Trophoblast cell (in vitro differentiated cells and primary cell): ENCODE measurements at regions not wholly inside any gene's neighbourhood (a gene's known extent, or its start where the extent isn't known, plus 50 kb on each side); places are given as distances from the start of the nearest gene placed in this dataset.
A peak's percentile ranks its signal among the peaks of the same experiment; 100 is the strongest.

Experiments used
- DNase-seq, 2 donors: peaks; one replicate each; pipeline ENCODE4 v3.0.0-alpha.2; 2016
- H2AFZ ChIP-seq: 2 replicates; pipeline ENCODE4 v1.6.1; 2013; ENCODE audit warnings: low read length, moderate library complexity, mild to moderate bottlenecking; ENCODE audit not compliant: insufficient read depth, poor library complexity
- H2AK5ac ChIP-seq: 2 replicates; pipeline ENCODE4 v1.6.1; 2013; ENCODE audit warnings: mild to moderate bottlenecking, low read length
- H2BK120ac ChIP-seq: 2 replicates; pipeline ENCODE4 v1.6.1; 2013; ENCODE audit warnings: low read length, mild to moderate bottlenecking, moderate library complexity; ENCODE audit not compliant: insufficient read depth, poor library complexity
- H2BK12ac ChIP-seq: 2 replicates; pipeline ENCODE4 v1.6.1; 2013; ENCODE audit warnings: mild to moderate bottlenecking, low read length, moderate library complexity
- H2BK5ac ChIP-seq: 2 replicates; pipeline ENCODE4 v1.6.1; 2013; ENCODE audit warnings: low read length, low read depth, moderate library complexity, mild to moderate bottlenecking; ENCODE audit not compliant: poor library complexity
- H3K14ac ChIP-seq: 2 replicates; pipeline ENCODE4 v1.6.1; 2013; ENCODE audit warnings: mild to moderate bottlenecking, low read length
- H3K18ac ChIP-seq: 2 replicates; pipeline ENCODE4 v1.6.1; 2013; ENCODE audit warnings: mild to moderate bottlenecking, low read length
- H3K23ac ChIP-seq: 2 replicates; pipeline ENCODE4 v1.6.1; 2013; ENCODE audit warnings: low read length
- H3K27ac ChIP-seq: 2 replicates; pipeline ENCODE4 v1.5.1; 2013; ENCODE audit warnings: low read depth, mild to moderate bottlenecking, inconsistent platforms, low read length, moderate library complexity
- H3K27me3 ChIP-seq: 2 replicates; pipeline ENCODE4 v1.6.1; 2013; ENCODE audit warnings: inconsistent platforms, mild to moderate bottlenecking, low read length, moderate library complexity; ENCODE audit not compliant: insufficient read depth
- H3K36me3 ChIP-seq, 2 experiments: 1 replicate in 1 of 2; 2 replicates in 1 of 2; pipeline ENCODE4 v1.6.1; 2013; ENCODE audit warnings: low read length in 2 of 2, mild to moderate bottlenecking in 2 of 2, moderate library complexity in 1 of 2; ENCODE audit not compliant: insufficient read depth in 2 of 2, control insufficient read depth in 1 of 2
- H3K4ac ChIP-seq: 2 replicates; pipeline ENCODE4 v1.6.1; 2013; ENCODE audit warnings: low read depth, mild to moderate bottlenecking, low read length, moderate library complexity
- H3K4me1 ChIP-seq, 2 experiments: 1 replicate in 1 of 2; 2 replicates in 1 of 2; pipeline ENCODE4 v1.6.1; 2013; ENCODE audit warnings: low read length in 2 of 2, mild to moderate bottlenecking in 2 of 2, moderate library complexity in 1 of 2; ENCODE audit not compliant: insufficient read depth in 2 of 2, control insufficient read depth in 1 of 2
- H3K4me2 ChIP-seq: 2 replicates; pipeline ENCODE4 v1.6.1; 2013; ENCODE audit warnings: inconsistent platforms, mild to moderate bottlenecking, low read length, moderate library complexity
- H3K4me3 ChIP-seq: 2 replicates; pipeline ENCODE4 v1.5.1; 2013; ENCODE audit warnings: mild to moderate bottlenecking, low read depth, low read length, inconsistent platforms
- H3K79me1 ChIP-seq: one replicate; pipeline ENCODE4 v1.6.1; 2013; ENCODE audit warnings: low read length
- H3K79me2 ChIP-seq: 2 replicates; pipeline ENCODE4 v1.6.1; 2013; ENCODE audit warnings: low read length, mild to moderate bottlenecking; ENCODE audit not compliant: control insufficient read depth, insufficient read depth, poor library complexity
- H3K9ac ChIP-seq: 2 replicates; pipeline ENCODE4 v1.6.1; 2013; ENCODE audit warnings: mild to moderate bottlenecking, low read length
- H3K9me3 ChIP-seq: 2 replicates; pipeline ENCODE4 v1.6.1; 2013; ENCODE audit warnings: low read depth, mild to moderate bottlenecking, control low read depth, inconsistent platforms, low read length; ENCODE audit not compliant: insufficient read depth
- H4K12ac ChIP-seq: 2 replicates; pipeline ENCODE4 v1.6.1; 2013; ENCODE audit warnings: low read depth, mild to moderate bottlenecking, low read length, moderate library complexity
- H4K8ac ChIP-seq: 2 replicates; pipeline ENCODE4 v1.6.1; 2013; ENCODE audit warnings: low read depth, mild to moderate bottlenecking, low read length, moderate library complexity
- H4K91ac ChIP-seq: one replicate; pipeline ENCODE4 v1.6.1; 2013; ENCODE audit warnings: low read depth, mild to moderate bottlenecking, low read length, moderate library complexity
- WGBS: extraction: QIAGEN DNeasy Blood & Tissue Kit; methylation state at CpG from one replicate; pipeline ENCODE4 v1.1.7; 2013; ENCODE audit warnings: missing lambda C conversion rate; ENCODE audit not compliant: insufficient read length, insufficient coverage; ENCODE audit errors: extremely low coverage; 5-methylcytosine and 5-hydroxymethylcytosine counted together

- no peak overlapping the region for H2AFZ ChIP-seq
- H4K91ac ChIP-seq: no peak overlapping the region
- H2AK5ac ChIP-seq: no peak overlapping the region
- H3K79me2 ChIP-seq: no peaks in the 10 kb centered on the region
- no CpG with 5 or more reads among the region's 1 CpG for WGBS
- no peak overlapping the region for H2BK12ac ChIP-seq
- H3K23ac ChIP-seq: no peak overlapping the region
- H2BK120ac ChIP-seq: no peak overlapping the region
- H3K27ac ChIP-seq: no peak overlapping the region
- no peak overlapping the region for H3K18ac ChIP-seq
- H3K36me3 ChIP-seq: no peaks in the 10 kb centered on the region
- no peak overlapping the region for H2BK5ac ChIP-seq
- H3K27me3 ChIP-seq: no peaks in the 10 kb centered on the region
- no peak overlapping the region for H3K4me2 ChIP-seq
- H4K12ac ChIP-seq: no peak overlapping the region
- H3K9ac ChIP-seq: no peak overlapping the region
- no peak for DNase-seq
- H3K4me1 ChIP-seq: no peaks in the 10 kb centered on the region
- no peaks in the 10 kb centered on the region for H3K9me3 ChIP-seq
- H3K4ac ChIP-seq: no peak overlapping the region
- no peak overlapping the region for H3K4me3 ChIP-seq
- H4K8ac ChIP-seq: no peak overlapping the region
- no peak overlapping the region for H3K14ac ChIP-seq
- no peaks in the 10 kb centered on the region for H3K79me1 ChIP-seq
Measured at GRCh38 chr2:12500899-12501298, 215.8 kb upstream of the TRIB2 start.

- no peak overlapping the region for H3K14ac ChIP-seq
- no peak for DNase-seq
- H3K4me3 ChIP-seq: no peak overlapping the region
- no peak overlapping the region for H3K4me2 ChIP-seq
- H2BK12ac ChIP-seq: no peak overlapping the region
- no peaks in the 10 kb centered on the region for H3K79me2 ChIP-seq
- no peak overlapping the region for H3K27ac ChIP-seq
- H2BK5ac ChIP-seq: no peak overlapping the region
- no peak overlapping the region for H4K8ac ChIP-seq
- no peak overlapping the region for H2BK120ac ChIP-seq
- no peak overlapping the region for H2AFZ ChIP-seq
- H3K36me3 ChIP-seq: no peaks in the 10 kb centered on the region
- H3K9me3 ChIP-seq: no peaks in the 10 kb centered on the region
- H3K4me1 ChIP-seq: no peaks in the 10 kb centered on the region
- no peak overlapping the region for H3K18ac ChIP-seq
- no peak overlapping the region for H2AK5ac ChIP-seq
- H3K27me3 ChIP-seq: no peaks in the 10 kb centered on the region
- no CpG with 5 or more reads among the region's 4 CpGs for WGBS
- H3K23ac ChIP-seq: no peak overlapping the region
- no peak overlapping the region for H3K4ac ChIP-seq
- no peak overlapping the region for H3K9ac ChIP-seq
- no peak overlapping the region for H4K91ac ChIP-seq
- no peak overlapping the region for H4K12ac ChIP-seq
- H3K79me1 ChIP-seq: no peaks in the 10 kb centered on the region
Measured at GRCh38 chr2:12501469-12502158, 215.1 kb upstream of the TRIB2 start.

GRCh38 chr2:12502759-12503158 is 214.0 kb upstream of the TRIB2 start:
- Histone ChIP-seq H4K8ac (no peak overlapping the region), H3K23ac (no peak overlapping the region), H3K27ac (no peak overlapping the region), H2AFZ (no peak overlapping the region), H3K27me3 (no peaks in the 10 kb centered on the region), H2AK5ac (no peak overlapping the region), H3K4ac (no peak overlapping the region), H3K36me3 (no peaks in the 10 kb centered on the region), H2BK120ac (no peak overlapping the region), H3K4me1 (no peaks in the 10 kb centered on the region), H3K4me2 (no peak overlapping the region), H4K91ac (no peak overlapping the region), H4K12ac (no peak overlapping the region), H3K14ac (no peak overlapping the region), H3K4me3 (no peak overlapping the region), H3K79me2 (no peaks in the 10 kb centered on the region), H2BK12ac (no peak overlapping the region), H3K9me3 (no peaks in the 10 kb centered on the region), H3K9ac (no peak overlapping the region), H2BK5ac (no peak overlapping the region), H3K79me1 (no peaks in the 10 kb centered on the region), H3K18ac (no peak overlapping the region)
- no peak for DNase-seq
- no CpG with 5 or more reads among the region's 6 CpGs for WGBS

- H3K79me1 ChIP-seq: no peaks in the 10 kb centered on the region
- no peak overlapping the region for H3K9ac ChIP-seq
- peak in 1 of 2 donors; percentile 41 for DNase-seq
- no peak overlapping the region for H2AFZ ChIP-seq
- no peak overlapping the region for H3K27ac ChIP-seq
- no peaks in the 10 kb centered on the region for H3K36me3 ChIP-seq
- no peak overlapping the region for H3K14ac ChIP-seq
- no CpG with 5 or more reads among the region's 4 CpGs for WGBS
- H4K8ac ChIP-seq: no peak overlapping the region
- no peak overlapping the region for H2BK12ac ChIP-seq
- H3K9me3 ChIP-seq: no peaks in the 10 kb centered on the region
- H2BK120ac ChIP-seq: no peak overlapping the region
- H2AK5ac ChIP-seq: no peak overlapping the region
- no peaks in the 10 kb centered on the region for H3K79me2 ChIP-seq
- H3K23ac ChIP-seq: no peak overlapping the region
- H3K27me3 ChIP-seq: no peaks in the 10 kb centered on the region
- no peak overlapping the region for H3K4ac ChIP-seq
- no peak overlapping the region for H3K18ac ChIP-seq
- no peak overlapping the region for H4K91ac ChIP-seq
- no peaks in the 10 kb centered on the region for H3K4me1 ChIP-seq
- no peak overlapping the region for H4K12ac ChIP-seq
- no peak overlapping the region for H3K4me3 ChIP-seq
- H3K4me2 ChIP-seq: no peak overlapping the region
- H2BK5ac ChIP-seq: no peak overlapping the region
Measured at GRCh38 chr2:12504443-12504842, 212.3 kb upstream of the TRIB2 start.
